Dedifferentiated amniotic fluid mesenchymal stem cell (primary cell): ENCODE measurements at regions not wholly inside any gene's neighbourhood (a gene's known extent, or its start where the extent isn't known, plus 50 kb on each side); places are given as distances from the start of the nearest gene placed in this dataset.

Source experiments
- DNase-seq: peaks from one replicate; pipeline ENCODE4 v3.0.0-alpha.2; 2016; ENCODE audit errors: extremely low spot score

- no peak for DNase-seq
Observed at GRCh38 chr15:77764095-77764494, 131.4 kb upstream of the LINGO1 start.

GRCh38 chr15:77762747-77763355 lies 130.1 kb upstream of the LINGO1 start:
- DNase-seq: no peak

- no peak for DNase-seq
Observed at GRCh38 chr15:77759896-77760592, 127.3 kb upstream of the LINGO1 start.

- no peak for DNase-seq
Observed at GRCh38 chr15:77753939-77754338, 121.2 kb upstream of the LINGO1 start.

DNA sequence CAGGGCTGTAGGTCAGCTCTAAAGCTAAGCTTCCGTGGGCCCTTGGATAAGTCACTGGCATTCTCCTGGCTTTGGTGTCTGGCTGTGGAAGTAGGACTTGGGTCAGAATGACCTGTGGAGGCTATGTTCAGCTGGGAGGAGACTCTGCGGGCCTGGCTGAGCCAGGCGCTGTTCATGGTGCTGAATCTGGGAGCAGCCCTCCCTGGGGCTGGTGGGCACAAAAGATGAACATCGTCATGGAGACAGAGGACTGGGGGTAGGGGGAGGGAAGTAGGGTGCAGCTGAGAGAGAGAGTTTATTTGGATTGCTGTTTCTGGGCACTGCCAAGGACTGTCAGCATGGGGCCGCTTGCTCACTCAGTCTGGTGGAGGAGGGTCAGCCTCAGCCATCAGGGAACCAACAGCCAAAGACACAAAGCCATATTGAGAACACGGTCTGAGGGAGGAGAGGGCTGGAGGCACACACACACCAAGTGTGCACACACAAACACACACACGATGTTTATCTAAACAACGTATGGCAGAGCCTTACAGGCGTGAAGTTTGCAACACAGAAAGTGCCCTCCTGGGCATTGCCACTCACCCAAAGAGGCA lies 120.7 kb upstream of the LINGO1 start:
- no peak for DNase-seq

- no peak for DNase-seq
Observed at GRCh38 chr15:77749998-77750540, 117.4 kb upstream of the LINGO1 start.

DNA sequence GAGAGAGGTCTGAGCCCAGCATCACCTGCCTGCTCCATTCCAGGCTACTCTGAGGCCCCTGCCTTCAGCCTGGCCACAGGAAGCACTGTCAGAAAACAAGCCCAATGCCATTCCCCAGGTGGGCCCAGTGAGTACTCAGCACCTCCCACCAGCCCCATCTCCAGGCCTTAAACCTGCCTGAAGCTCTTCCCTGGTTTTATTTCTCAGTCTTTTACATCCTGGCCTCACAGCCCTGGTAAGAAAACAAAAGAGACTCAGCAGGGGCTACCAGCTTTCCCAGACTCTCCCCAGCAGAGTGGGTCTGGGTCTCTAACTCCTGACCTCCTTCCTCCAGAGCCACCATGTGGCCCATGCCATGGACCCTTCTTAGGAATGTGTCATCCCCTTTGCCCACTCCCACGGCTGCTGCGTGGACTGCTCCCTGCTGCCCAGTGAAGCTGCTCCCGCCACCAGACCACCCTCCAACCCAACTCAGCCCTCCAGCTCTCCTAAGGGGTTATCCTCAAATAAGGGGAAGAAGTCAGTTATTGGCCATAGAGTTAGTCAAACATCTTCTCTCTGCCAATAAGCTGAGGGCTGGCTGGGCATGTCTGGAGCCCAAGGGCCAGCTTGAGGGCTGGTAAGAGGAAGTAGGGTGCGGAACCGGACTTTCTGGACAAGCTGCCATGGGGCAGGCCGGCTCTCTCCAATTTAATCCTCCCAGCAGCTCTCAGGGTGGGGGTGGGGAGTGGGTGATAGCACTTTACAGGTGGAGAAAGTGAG lies 116.7 kb upstream of the LINGO1 start:
- DNase-seq: no peak

DNA sequence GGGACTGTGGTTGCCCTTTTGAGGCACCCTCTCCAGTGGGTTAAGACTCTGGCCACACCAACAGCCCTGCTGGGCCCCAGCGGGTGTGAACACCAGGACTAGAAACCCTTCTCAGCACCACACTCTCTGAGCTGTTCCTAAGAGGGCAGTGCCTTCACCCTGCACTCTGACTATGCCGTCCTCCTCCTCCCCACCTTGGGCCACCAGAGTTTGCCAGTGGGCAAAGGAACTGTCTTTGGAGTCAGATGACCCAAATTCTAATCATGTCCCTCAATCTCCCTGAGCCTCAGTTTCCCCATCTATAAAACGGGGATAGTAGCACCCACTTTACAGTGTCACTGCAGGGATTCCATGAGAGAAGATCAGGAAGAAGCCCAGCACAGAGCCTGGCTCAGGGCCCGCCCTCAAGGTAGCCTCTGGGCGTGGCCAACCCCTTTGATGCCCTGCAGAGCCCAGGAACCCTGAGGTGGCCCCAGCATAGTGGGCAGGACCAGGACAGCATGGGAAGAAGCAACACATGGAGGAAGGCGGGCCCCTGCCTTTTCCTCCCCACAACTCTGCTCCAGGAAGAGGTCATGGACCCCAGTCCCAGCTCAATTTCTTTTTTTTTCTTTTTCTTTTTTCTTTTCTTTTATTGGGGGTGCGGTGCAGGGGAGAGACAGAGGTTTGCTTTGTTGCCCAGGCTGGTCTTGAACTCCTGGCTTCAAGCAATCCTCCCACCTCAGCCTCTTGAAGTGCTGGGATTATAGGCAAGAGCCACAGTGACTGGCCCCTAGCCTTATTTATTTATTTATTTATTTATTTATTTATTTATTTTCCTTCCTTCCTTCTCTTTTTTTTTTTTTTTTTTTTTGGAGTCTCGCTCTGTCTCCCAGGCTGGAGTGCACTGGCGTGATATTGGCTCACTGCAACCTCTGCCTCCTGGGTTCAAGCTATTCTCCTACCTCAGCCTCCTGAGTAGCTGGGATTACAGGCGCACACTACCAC lies 115.7 kb upstream of the LINGO1 start:
- no peak for DNase-seq

- no peak for DNase-seq
Observed at GRCh38 chr15:77747175-77748077, 114.7 kb upstream of the LINGO1 start.

- DNase-seq: no peak
Observed at GRCh38 chr15:77746254-77747174, 113.8 kb upstream of the LINGO1 start.

DNA sequence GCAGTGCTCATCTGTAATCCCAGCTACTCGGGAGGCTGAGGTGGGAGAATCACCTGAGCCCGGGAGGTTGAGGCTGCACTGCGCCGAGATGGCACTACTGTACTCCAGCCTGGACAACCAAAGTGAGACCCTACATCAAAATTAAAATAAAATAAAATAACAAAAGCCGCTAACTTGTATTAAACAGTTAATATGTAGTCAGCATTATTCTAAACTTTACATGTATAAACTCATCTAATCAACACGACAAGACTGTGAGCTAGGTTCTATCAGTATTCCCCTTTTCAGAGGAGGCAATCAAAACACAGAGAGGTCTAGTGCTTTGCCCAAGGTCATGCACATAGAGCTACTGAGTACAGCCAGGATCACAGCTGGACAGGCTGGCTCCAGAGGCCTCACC lies 111.7 kb upstream of the LINGO1 start:
- DNase-seq: no peak

- no peak for DNase-seq
Observed at GRCh38 chr15:77742570-77742969, 109.9 kb upstream of the LINGO1 start.

GRCh38 chr15:77742127-77742526 lies 109.4 kb upstream of the LINGO1 start:
- no peak for DNase-seq

GRCh38 chr15:77741106-77741505 lies 108.4 kb upstream of the LINGO1 start:
- DNase-seq: no peak

DNA sequence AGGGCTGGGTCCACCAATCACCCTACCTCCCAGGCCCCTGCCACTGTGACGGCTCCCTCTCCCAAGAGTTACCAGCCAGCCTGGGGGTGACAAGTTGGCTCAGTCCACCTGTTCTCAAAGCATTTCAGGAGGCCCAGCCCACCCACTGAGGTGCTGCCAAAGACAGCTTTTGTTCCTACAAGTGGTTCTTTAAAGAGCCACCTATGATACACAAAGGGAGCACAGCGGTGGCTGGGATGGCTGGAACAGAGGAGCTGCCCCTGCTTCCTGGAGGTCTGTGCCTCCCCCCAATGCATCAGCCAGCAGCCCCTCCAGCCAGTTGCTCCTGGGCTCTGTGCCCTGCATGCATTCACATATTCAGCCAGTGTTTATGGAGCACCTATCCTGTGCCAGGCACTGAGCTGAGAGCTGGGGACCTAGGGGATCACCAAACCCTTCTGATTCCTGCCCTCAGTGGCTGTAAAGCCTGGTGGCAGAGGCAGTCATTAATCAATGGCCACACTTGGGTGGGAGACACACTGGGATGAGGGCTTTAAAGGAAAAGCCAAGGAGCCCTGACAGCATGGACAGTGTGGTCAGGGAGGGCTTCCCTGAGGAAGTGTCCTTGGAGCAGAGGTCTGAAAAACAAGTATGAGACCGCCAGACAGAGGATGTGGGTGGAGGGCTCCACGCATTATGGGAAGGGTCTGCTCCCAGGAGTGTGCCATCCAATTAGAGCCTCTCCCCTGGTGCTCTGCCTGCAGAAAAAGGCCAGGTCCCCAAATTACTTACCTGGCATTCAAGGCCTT lies 107.1 kb upstream of the LINGO1 start:
- no peak for DNase-seq

GRCh38 chr15:77738441-77739302 lies 106.0 kb upstream of the LINGO1 start:
- DNase-seq: no peak

GRCh38 chr15:77738038-77738370 lies 105.3 kb upstream of the LINGO1 start:
- DNase-seq: no peak
